GM12878 (cell line): ENCODE measurements at regions not wholly inside any gene's neighbourhood (a gene's known extent, or its start where the extent isn't known, plus 50 kb on each side); places are given as distances from the start of the nearest gene placed in this dataset.

Experiments used
- ATAC-seq: fragments of 200-7000 bp; cut with Tn5 transposase; 3 replicates; pipeline ENCODE4 v1.9.1; 2020; ENCODE audit warnings: mild to moderate bottlenecking, moderate library complexity
- BruUV-seq: library from RNA; stranded (reverse); fragments of 400-500 nt; replicated peaks from 2 replicates; lab custom pipeline; 2021; lab: Mats Ljungman, UMichigan
- CTCF ChIA-PET: fragments of 300-600 bp; sonication (Branson Sonifier 250); formaldehyde crosslinking; extraction: SDS; loops from one replicate; lab custom pipeline; 2021; ENCODE audit warnings: inconsistent platforms; lab: Yijun Ruan, JAX
- POLR2A ChIA-PET: fragments of 350-600 bp; formaldehyde crosslinking; extraction: SDS; loops from one replicate; lab custom pipeline; 2021; ENCODE audit warnings: inconsistent platforms; lab: Charles Lee
- RAD21 ChIA-PET: fragments of 300-600 bp; sonication (Branson Sonifier 250); formaldehyde crosslinking; loops from one replicate; lab custom pipeline; 2023; ENCODE audit warnings: antibody characterized with exemption; ENCODE audit not compliant: unreplicated experiment; lab: Charles Lee
- SMC1A ChIA-PET: fragments of 300-600 bp; sonication (Branson Sonifier 250); formaldehyde crosslinking; loops from one replicate; lab custom pipeline; 2023; ENCODE audit not compliant: unreplicated experiment, uncharacterized antibody; lab: Charles Lee
- DNase-seq: peaks from one replicate; pipeline ENCODE4 v3.0.0-alpha.2; 2011; ENCODE audit warnings: low read depth, low spot score
- FAIRE-seq: peaks from 3 replicates; lab custom pipeline; 2011; peaks lifted over from hg19 to GRCh38; lab: Jason Lieb, UNC
- H2AFZ ChIP-seq: 2 replicates; pipeline ENCODE4 v1.6.0; 2011; ENCODE audit warnings: low read depth, low read length, control low read depth; ENCODE audit not compliant: control insufficient read depth
- H3K27ac ChIP-seq: 2 replicates; pipeline ENCODE4 v1.5.1; 2011; ENCODE audit warnings: control low read depth; ENCODE audit not compliant: control insufficient read depth, insufficient read depth
- H3K27me3 ChIP-seq, 2 experiments: replicated peaks in 1 of 2; 2 replicates each; pipeline versions ENCODE4 v1.6.0 to v1.6.1; 2011; ENCODE audit warnings: low read length in 1 of 2; ENCODE audit not compliant: control insufficient read depth in 2 of 2, insufficient read depth in 2 of 2
- H3K36me3 ChIP-seq, 2 experiments: 2 replicates each; pipeline ENCODE4 v1.5.1; 2011; ENCODE audit warnings: low read length in 1 of 2; ENCODE audit not compliant: control insufficient read depth in 2 of 2, insufficient read depth in 2 of 2
- H3K4me1 ChIP-seq: 2 replicates; pipeline ENCODE4 v1.6.1; 2011; ENCODE audit warnings: mild to moderate bottlenecking, low read length, moderate library complexity, mixed read lengths; ENCODE audit not compliant: control insufficient read depth, insufficient read depth
- H3K4me2 ChIP-seq: 2 replicates; pipeline ENCODE4 v1.6.0; 2011; ENCODE audit warnings: control low read depth; ENCODE audit not compliant: control insufficient read depth, insufficient read depth
- H3K4me3 ChIP-seq: fragments of 200-600 bp; sonication (generic); 2 replicates; pipeline ENCODE4 v1.5.1; 2016
- H3K79me2 ChIP-seq: 2 replicates; pipeline ENCODE4 v1.6.0; 2011; ENCODE audit warnings: low read length; ENCODE audit not compliant: control insufficient read depth, insufficient read depth
- H3K9ac ChIP-seq: 2 replicates; pipeline ENCODE4 v1.8.0; 2011; ENCODE audit warnings: low read length, control low read depth, mixed read lengths; ENCODE audit not compliant: control insufficient read depth, insufficient read depth
- H3K9me3 ChIP-seq: replicated peaks from 3 replicates; pipeline ENCODE4 v1.5.1; 2011; ENCODE audit warnings: mild to moderate bottlenecking, low read length; ENCODE audit not compliant: control insufficient read depth, insufficient read depth
- H4K20me1 ChIP-seq: 2 replicates; pipeline ENCODE4 v1.6.0; 2011; ENCODE audit not compliant: control insufficient read depth, insufficient read depth
- CBFB ChIP-seq: IDR thresholded peaks from 2 replicates; pipeline ENCODE4 v1.6.1; 2016; ENCODE audit warnings: antibody characterized with exemption, low read depth
- CBX5 ChIP-seq: sonication (generic); IDR thresholded peaks from 2 replicates; pipeline ENCODE4 v1.6.1; 2016; ENCODE audit warnings: low read depth, moderate library complexity, mild to moderate bottlenecking, inconsistent platforms
- WGBS: methylation state at CpG from one replicate; pipeline ENCODE4 v1.1.6; 2016; ENCODE audit warnings: low lambda C conversion rate; ENCODE audit not compliant: insufficient replicate concordance, insufficient coverage; ENCODE audit errors: missing lambda C conversion rate; 5-methylcytosine and 5-hydroxymethylcytosine counted together
- in situ Hi-C: fragments of 300-500 bp; cut with MboI; formaldehyde crosslinking; loops from 9 replicates; pipeline ENCODE4 v1.14.3; 2018; ENCODE audit warnings: mixed read lengths
- intact Hi-C: fragments of 100-400 bp; cut with micrococcal nuclease; formaldehyde crosslinking; loops from one replicate; pipeline ENCODE4 v1.14.2; 2022; ENCODE audit not compliant: unreplicated experiment
- TF ChIP-seq, protein P1 (sequence below): IDR thresholded peaks from 2 replicates; pipeline ENCODE4 v1.6.1; 2012; ENCODE audit warnings: improper control_type of control experiment, low read depth, low read length; ENCODE audit not compliant: insufficient replicate concordance
- TF ChIP-seq, protein P2 (sequence below): IDR thresholded peaks from 2 replicates; pipeline ENCODE4 v1.6.1; 2011; ENCODE audit warnings: borderline replicate concordance, low read depth, mild to moderate bottlenecking, moderate library complexity, low read length; ENCODE audit not compliant: insufficient read depth, poor library complexity, severe bottlenecking
- TF ChIP-seq, protein P3 (sequence below): fragments of 450-650 bp; IDR thresholded peaks from 2 replicates; pipeline ENCODE4 v1.6.1; 2016; ENCODE audit warnings: mild to moderate bottlenecking
- TF ChIP-seq, protein P4 (sequence below): fragments of 450-650 bp; IDR thresholded peaks from 2 replicates; pipeline ENCODE4 v1.6.1; 2017; ENCODE audit warnings: antibody characterized with exemption, mild to moderate bottlenecking, moderate library complexity
- TF ChIP-seq, protein P5 (sequence below): fragments of 450-650 bp; formaldehyde crosslinking; IDR thresholded peaks from 2 replicates; pipeline ENCODE4 v1.4.0; 2020; ENCODE audit warnings: mild to moderate bottlenecking, moderate library complexity

DNA sequence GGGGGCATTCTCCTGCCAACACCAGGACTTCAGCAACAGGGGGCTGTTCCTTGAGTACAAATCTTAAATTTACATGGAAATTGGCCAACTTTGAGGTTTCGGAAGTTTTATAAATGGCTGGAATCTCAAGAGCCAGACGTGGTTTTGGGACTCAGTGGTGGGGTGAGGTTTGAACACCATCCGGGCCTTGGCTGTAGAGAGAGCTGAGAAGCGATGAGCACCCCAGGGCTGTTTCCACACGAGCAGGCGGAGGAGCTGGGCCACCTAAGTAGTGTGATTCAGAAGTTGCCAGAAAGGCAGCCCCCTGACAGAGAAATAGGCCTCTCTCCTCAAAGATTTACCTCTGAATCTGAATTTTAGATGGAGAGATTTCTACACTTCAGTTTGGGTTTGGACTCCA, 89.0 kb downstream of the FGF9 start (continued):
- TF ChIP-seq, protein P1, sequence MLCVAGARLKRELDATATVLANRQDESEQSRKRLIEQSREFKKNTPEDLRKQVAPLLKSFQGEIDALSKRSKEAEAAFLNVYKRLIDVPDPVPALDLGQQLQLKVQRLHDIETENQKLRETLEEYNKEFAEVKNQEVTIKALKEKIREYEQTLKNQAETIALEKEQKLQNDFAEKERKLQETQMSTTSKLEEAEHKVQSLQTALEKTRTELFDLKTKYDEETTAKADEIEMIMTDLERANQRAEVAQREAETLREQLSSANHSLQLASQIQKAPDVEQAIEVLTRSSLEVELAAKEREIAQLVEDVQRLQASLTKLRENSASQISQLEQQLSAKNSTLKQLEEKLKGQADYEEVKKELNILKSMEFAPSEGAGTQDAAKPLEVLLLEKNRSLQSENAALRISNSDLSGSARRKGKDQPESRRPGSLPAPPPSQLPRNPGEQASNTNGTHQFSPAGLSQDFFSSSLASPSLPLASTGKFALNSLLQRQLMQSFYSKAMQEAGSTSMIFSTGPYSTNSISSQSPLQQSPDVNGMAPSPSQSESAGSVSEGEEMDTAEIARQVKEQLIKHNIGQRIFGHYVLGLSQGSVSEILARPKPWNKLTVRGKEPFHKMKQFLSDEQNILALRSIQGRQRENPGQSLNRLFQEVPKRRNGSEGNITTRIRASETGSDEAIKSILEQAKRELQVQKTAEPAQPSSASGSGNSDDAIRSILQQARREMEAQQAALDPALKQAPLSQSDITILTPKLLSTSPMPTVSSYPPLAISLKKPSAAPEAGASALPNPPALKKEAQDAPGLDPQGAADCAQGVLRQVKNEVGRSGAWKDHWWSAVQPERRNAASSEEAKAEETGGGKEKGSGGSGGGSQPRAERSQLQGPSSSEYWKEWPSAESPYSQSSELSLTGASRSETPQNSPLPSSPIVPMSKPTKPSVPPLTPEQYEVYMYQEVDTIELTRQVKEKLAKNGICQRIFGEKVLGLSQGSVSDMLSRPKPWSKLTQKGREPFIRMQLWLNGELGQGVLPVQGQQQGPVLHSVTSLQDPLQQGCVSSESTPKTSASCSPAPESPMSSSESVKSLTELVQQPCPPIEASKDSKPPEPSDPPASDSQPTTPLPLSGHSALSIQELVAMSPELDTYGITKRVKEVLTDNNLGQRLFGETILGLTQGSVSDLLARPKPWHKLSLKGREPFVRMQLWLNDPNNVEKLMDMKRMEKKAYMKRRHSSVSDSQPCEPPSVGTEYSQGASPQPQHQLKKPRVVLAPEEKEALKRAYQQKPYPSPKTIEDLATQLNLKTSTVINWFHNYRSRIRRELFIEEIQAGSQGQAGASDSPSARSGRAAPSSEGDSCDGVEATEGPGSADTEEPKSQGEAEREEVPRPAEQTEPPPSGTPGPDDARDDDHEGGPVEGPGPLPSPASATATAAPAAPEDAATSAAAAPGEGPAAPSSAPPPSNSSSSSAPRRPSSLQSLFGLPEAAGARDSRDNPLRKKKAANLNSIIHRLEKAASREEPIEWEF = no peak

DNA sequence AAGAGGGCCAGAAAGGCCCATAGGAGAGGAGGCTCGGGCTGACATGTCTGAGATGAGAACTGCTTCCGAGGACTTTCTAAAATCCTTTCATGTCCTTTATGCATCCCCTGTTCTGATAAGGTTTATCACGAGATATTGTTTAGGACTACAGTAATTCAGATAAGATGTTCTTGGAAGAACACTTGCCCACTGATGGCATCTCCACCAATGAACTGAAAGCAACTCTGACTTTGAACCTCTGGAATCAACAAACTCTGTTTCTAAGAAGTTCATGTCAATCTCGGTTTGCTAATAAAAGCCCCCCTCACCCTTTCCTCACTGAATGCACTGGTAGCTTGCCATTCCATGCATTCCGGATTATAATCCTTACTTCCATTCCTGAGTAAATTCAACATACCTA, 90.9 kb downstream of the FGF9 start:
- no peak for FAIRE-seq
- H3K36me3 ChIP-seq = no peaks in the 10 kb centered on the region
- H3K9ac ChIP-seq = no peak overlapping the region
- H3K4me3 ChIP-seq = no peak overlapping the region
- H3K4me1 ChIP-seq = no peaks in the 10 kb centered on the region
- H3K9me3 ChIP-seq = no peaks in the 10 kb centered on the region
- no peak overlapping the region for H2AFZ ChIP-seq
- DNase-seq = no peak
- WGBS = 24% methylated on average over 5 of the region's 5 CpGs
- ChIA-PET SMC1A (no interaction called here), POLR2A (no interaction called here), RAD21 (no interaction called here), CTCF (no interaction called here)
- no peaks in the 10 kb centered on the region for H3K79me2 ChIP-seq
- in situ Hi-C loops (no loop called here), intact Hi-C loops (no loop called here)
- no peaks in the 10 kb centered on the region for H3K27me3 ChIP-seq
- no TSS peak for BruUV-seq
- no peak overlapping the region for H3K4me2 ChIP-seq
- H3K27ac ChIP-seq = no peak overlapping the region
- H4K20me1 ChIP-seq = no peaks in the 10 kb centered on the region
- no peak for ATAC-seq
- TF ChIP-seq CBFB (no peak), CBX5 (no peak)
- TF ChIP-seq, protein P2, sequence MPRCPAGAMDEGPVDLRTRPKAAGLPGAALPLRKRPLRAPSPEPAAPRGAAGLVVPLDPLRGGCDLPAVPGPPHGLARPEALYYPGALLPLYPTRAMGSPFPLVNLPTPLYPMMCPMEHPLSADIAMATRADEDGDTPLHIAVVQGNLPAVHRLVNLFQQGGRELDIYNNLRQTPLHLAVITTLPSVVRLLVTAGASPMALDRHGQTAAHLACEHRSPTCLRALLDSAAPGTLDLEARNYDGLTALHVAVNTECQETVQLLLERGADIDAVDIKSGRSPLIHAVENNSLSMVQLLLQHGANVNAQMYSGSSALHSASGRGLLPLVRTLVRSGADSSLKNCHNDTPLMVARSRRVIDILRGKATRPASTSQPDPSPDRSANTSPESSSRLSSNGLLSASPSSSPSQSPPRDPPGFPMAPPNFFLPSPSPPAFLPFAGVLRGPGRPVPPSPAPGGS = no peak
- TF ChIP-seq, protein P3, sequence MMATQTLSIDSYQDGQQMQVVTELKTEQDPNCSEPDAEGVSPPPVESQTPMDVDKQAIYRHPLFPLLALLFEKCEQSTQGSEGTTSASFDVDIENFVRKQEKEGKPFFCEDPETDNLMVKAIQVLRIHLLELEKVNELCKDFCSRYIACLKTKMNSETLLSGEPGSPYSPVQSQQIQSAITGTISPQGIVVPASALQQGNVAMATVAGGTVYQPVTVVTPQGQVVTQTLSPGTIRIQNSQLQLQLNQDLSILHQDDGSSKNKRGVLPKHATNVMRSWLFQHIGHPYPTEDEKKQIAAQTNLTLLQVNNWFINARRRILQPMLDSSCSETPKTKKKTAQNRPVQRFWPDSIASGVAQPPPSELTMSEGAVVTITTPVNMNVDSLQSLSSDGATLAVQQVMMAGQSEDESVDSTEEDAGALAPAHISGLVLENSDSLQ = no peak
- TF ChIP-seq, protein P4, sequence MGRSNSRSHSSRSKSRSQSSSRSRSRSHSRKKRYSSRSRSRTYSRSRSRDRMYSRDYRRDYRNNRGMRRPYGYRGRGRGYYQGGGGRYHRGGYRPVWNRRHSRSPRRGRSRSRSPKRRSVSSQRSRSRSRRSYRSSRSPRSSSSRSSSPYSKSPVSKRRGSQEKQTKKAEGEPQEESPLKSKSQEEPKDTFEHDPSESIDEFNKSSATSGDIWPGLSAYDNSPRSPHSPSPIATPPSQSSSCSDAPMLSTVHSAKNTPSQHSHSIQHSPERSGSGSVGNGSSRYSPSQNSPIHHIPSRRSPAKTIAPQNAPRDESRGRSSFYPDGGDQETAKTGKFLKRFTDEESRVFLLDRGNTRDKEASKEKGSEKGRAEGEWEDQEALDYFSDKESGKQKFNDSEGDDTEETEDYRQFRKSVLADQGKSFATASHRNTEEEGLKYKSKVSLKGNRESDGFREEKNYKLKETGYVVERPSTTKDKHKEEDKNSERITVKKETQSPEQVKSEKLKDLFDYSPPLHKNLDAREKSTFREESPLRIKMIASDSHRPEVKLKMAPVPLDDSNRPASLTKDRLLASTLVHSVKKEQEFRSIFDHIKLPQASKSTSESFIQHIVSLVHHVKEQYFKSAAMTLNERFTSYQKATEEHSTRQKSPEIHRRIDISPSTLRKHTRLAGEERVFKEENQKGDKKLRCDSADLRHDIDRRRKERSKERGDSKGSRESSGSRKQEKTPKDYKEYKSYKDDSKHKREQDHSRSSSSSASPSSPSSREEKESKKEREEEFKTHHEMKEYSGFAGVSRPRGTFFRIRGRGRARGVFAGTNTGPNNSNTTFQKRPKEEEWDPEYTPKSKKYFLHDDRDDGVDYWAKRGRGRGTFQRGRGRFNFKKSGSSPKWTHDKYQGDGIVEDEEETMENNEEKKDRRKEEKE = no peak
- TF ChIP-seq, protein P5, sequence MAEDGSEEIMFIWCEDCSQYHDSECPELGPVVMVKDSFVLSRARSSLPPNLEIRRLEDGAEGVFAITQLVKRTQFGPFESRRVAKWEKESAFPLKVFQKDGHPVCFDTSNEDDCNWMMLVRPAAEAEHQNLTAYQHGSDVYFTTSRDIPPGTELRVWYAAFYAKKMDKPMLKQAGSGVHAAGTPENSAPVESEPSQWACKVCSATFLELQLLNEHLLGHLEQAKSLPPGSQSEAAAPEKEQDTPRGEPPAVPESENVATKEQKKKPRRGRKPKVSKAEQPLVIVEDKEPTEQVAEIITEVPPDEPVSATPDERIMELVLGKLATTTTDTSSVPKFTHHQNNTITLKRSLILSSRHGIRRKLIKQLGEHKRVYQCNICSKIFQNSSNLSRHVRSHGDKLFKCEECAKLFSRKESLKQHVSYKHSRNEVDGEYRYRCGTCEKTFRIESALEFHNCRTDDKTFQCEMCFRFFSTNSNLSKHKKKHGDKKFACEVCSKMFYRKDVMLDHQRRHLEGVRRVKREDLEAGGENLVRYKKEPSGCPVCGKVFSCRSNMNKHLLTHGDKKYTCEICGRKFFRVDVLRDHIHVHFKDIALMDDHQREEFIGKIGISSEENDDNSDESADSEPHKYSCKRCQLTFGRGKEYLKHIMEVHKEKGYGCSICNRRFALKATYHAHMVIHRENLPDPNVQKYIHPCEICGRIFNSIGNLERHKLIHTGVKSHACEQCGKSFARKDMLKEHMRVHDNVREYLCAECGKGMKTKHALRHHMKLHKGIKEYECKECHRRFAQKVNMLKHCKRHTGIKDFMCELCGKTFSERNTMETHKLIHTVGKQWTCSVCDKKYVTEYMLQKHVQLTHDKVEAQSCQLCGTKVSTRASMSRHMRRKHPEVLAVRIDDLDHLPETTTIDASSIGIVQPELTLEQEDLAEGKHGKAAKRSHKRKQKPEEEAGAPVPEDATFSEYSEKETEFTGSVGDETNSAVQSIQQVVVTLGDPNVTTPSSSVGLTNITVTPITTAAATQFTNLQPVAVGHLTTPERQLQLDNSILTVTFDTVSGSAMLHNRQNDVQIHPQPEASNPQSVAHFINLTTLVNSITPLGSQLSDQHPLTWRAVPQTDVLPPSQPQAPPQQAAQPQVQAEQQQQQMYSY = no peak
